NCI-H187 treated with DMSO at 0.1 percent for 48 hours (cell line): ENCODE measurements at regions not wholly inside any gene's neighbourhood (a gene's known extent, or its start where the extent isn't known, plus 50 kb on each side); places are given as distances from the start of the nearest gene placed in this dataset.
"Not testable (repeated sequence)": the region's sequence is repeated elsewhere in the genome, so short reads cannot be mapped to it uniquely, and the experiment has no call there.

Experiments
- DNase-seq: peaks from one replicate; lab custom pipeline; 2025; lab: John Stamatoyannopoulos, UW

DNA sequence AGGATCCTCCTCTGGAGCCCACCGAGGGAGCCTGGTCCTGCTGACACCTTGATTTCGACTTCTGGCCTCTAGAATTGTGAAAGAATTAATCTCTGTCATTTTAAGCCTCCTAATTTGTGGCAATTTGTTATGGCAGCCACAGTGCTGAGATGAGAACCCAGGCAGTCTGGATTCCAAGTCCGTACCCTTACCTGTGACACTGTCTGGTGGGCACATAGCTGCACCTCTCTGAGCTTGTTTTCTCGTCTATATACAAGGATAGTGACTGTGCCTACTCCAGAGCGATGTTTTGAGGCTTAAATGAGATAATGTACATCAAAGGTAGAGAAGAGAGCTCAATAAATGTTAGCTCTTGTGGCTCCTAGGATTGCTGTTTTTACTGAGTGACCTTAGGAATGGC is 128.4 kb upstream of the MPHOSPH6 start:
- no peak for DNase-seq

GRCh38 chr16:82295290-82296201 is 125.5 kb upstream of the MPHOSPH6 start:
- DNase-seq = no peak

- no peak for DNase-seq
Measured at GRCh38 chr16:82293671-82294070, 123.6 kb upstream of the MPHOSPH6 start.

DNA sequence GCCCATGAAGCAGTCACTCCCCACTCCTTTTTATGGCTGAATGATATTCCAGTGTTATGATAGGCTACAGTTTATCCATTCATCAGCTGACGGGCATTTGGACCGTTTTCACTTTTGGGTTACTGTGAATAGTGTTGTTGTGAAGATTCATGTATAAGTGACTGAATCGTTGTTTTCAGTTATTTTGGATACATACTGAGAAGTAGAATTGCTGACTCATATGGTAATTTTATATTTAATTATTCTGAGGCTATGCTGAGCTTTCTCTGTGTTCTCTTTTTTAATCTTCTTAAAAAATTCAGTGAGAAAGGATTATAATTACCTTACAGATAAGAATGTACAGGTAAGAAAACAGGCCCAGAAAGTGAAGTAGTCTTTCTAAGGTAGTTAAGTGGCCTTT is 117.9 kb upstream of the MPHOSPH6 start:
- DNase-seq = no peak

GRCh38 chr16:82282662-82283061 is 112.6 kb upstream of the MPHOSPH6 start:
- DNase-seq = no peak

GRCh38 chr16:82281544-82281943 is 111.5 kb upstream of the MPHOSPH6 start:
- no peak for DNase-seq

- no peak for DNase-seq
Measured at GRCh38 chr16:82280867-82281266, 110.8 kb upstream of the MPHOSPH6 start.

DNA sequence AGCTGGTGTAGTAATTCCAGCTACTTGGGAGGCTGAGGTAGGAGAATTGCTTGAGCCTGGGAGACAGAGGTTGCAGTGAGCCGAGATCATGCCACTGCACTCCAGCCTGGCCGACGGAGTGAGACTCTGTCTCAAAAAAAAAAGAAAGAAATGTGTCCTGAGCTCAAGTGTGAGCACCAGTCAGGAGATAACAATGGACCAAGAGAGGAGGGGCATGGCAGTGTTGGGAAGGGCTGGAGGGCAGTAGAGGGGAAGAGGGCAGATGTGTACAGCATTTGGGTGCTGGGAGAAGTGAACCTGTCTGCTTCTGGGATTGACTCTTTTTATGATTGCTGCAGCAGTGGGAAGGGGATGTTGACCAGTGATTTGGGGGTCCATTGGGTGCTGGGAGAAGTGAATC is 105.3 kb upstream of the MPHOSPH6 start:
- not testable (repeated sequence) for DNase-seq

DNA sequence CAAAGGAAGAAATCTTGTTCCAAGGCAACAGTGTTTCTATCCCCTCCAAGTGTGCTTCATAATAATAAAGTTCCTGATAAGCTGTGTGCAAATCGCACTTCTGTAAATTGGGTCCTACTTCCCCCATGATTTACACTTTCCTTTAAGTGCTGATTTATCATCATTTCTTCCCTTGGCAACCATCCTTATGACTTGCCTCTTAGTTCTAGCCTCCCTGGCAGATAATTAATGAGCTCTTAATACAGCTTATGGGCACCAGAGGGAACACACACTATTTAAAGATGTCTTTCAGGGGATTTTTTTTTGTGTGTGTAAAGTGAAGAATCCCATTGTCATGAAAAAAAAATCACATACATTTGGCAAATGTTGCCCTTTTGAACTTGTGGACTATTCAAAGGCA is 101.6 kb upstream of the MPHOSPH6 start:
- DNase-seq = no peak

DNA sequence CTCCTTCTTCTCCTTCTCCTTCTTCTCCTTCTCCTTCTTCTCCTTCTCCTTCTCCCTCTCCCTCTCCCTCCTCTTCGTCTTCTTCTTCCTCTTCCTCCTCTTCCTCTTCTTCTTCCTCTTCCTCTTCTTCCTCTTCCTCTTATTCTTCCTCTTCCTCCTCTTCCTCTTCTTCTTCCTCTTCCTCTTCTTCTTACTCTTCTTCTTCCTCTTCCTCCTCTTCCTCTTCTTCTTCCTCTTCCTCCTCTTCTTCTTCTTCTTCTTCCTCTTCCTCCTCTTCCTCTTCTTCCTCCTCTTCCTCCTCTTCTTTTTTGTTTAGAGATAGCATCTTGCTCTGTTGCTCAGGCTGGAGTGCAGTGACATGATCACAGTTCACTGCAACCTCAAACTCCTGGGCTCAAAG is 97.7 kb upstream of the MPHOSPH6 start:
- not testable (repeated sequence) for DNase-seq

GRCh38 chr16:82265809-82266208 is 95.8 kb upstream of the MPHOSPH6 start:
- DNase-seq = no peak

GRCh38 chr16:82264756-82265155 is 94.7 kb upstream of the MPHOSPH6 start:
- DNase-seq = no peak

- no peak for DNase-seq
Measured at GRCh38 chr16:82263521-82264143, 93.6 kb upstream of the MPHOSPH6 start.

- DNase-seq = no peak
Measured at GRCh38 chr16:82262244-82262643, 92.2 kb upstream of the MPHOSPH6 start.

- no peak for DNase-seq
Measured at GRCh38 chr16:82260212-82260795, 90.3 kb upstream of the MPHOSPH6 start.

GRCh38 chr16:82259731-82260130 is 89.7 kb upstream of the MPHOSPH6 start:
- no peak for DNase-seq

- no peak for DNase-seq
Measured at GRCh38 chr16:82257990-82258389, 88.0 kb upstream of the MPHOSPH6 start.

GRCh38 chr16:82252582-82252981 is 82.6 kb upstream of the MPHOSPH6 start:
- no peak for DNase-seq

- DNase-seq = no peak
Measured at GRCh38 chr16:82248677-82249076, 78.7 kb upstream of the MPHOSPH6 start.

DNA sequence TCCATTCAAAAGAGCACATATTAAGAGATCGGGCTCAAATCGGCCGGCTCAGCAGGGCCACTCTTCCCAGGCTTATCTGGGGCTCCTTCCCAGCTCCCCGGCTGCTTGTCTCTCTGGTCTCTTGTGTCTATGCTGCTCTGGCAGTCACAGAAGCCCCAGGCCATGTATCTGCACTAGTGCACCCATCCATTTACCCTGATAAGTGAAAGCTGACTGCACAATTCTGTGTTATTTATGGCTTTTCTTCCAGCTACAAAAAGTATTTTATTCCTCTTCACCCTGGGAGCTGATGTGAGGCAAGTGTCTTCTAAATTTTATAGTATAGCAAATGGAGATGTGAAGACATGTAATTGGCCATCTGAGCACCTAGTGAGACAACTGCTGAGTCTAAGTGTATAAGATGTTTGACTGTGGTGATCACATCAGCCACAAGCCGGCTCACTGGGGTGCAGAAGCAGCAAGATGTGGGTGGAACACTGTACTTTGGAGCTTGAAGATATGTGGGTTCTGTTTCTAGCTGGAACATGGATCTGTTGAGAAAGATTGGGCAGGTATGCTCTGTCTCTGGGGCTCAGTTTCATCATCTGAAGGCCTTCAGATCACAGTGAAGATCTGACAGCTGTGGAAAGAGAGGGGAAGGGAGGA is 78.1 kb upstream of the MPHOSPH6 start:
- no peak for DNase-seq

GRCh38 chr16:82242201-82242600 is 72.2 kb upstream of the MPHOSPH6 start:
- DNase-seq = no peak

DNA sequence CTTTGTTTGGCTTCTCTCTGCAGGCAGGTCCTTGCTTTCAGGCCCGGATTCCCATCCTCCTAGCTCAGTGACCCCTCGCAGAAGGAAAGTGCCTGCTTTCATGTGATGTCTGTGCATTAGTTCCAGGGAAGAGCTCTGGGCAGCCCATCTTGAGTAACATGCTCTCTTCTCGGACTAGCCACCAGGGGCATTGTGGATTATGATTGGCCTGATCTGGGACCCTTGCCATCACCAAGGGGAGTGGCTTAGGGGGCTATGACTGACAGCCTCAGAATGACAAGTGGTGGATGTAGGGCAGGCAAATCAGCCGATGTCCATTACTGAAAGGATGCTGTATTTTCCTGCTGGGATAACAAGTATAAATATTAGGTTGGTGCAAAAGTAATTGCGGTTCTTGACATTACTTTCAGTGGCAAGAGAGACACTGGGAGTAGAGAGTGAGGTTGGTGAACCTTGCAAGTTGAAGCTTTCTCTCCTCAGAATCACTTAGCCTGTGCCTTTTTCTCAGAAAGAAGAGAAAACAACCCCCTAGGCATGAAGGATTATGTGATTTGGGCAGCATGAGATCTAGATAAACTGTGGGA is 71.5 kb upstream of the MPHOSPH6 start:
- DNase-seq = no peak
